K562 (cell line): ENCODE measurements at regions not wholly inside any gene's neighbourhood (a gene's known extent, or its start where the extent isn't known, plus 50 kb on each side); places are given as distances from the start of the nearest gene placed in this dataset.

ENCODE experiments used
- ATAC-seq: fragments of 200-7000 bp; cut with Tn5 transposase; 3 replicates; pipeline ENCODE4 v1.9.1; 2020; ENCODE audit warnings: moderate library complexity
- BruUV-seq: library from RNA; stranded (reverse); fragments of 400-500 nt; replicated peaks from 2 replicates; lab custom pipeline; 2021; lab: Mats Ljungman, UMichigan
- CTCF ChIA-PET: fragments of 300-600 bp; formaldehyde crosslinking; extraction: SDS; loops from one replicate; lab custom pipeline; 2021; ENCODE audit warnings: low intra/inter-chr PET ratio; lab: Yijun Ruan, JAX
- POLR2A ChIA-PET: fragments of 300-600, 350-650 bp; sonication (Branson Sonifier 250); formaldehyde crosslinking; extraction: SDS; loops from one replicate; lab custom pipeline; 2021; ENCODE audit warnings: antibody characterized with exemption, inconsistent platforms; lab: Yijun Ruan, JAX
- DNase-seq, 4 experiments: peaks; one replicate each; pipeline versions ENCODE4 v3.0.0 to v3.0.0-alpha.2; 2011 to 2018; ENCODE audit warnings: low spot score in 3 of 4, mixed read lengths in 3 of 4; ENCODE audit errors: extremely low read depth in 1 of 4
- FAIRE-seq: peaks from 2 replicates; lab custom pipeline; 2011; peaks lifted over from hg19 to GRCh38; lab: Jason Lieb, UNC
- H2AFZ ChIP-seq: 2 replicates; pipeline ENCODE4 v1.6.0; 2011; ENCODE audit warnings: low read depth, low read length, control low read depth, inconsistent platforms
- H3K27ac ChIP-seq: fragments of 200-600 bp; 3 replicates; pipeline ENCODE4 v1.8.0; 2011; ENCODE audit warnings: low read depth, mild to moderate bottlenecking, control low read depth, inconsistent platforms, low read length, moderate library complexity, mixed read lengths; ENCODE audit errors: extremely low read depth
- H3K27me3 ChIP-seq, 2 experiments: fragments of 300-600 bp in 1 of 2; 2 replicates in 1 of 2; 3 replicates in 1 of 2; pipeline versions ENCODE4 v1.6.0 to v1.8.0; 2011; ENCODE audit warnings: inconsistent platforms in 2 of 2, low read length in 2 of 2, mild to moderate bottlenecking in 1 of 2, mixed read lengths in 1 of 2, moderate library complexity in 1 of 2; ENCODE audit not compliant: control insufficient read depth in 2 of 2, insufficient read depth in 2 of 2
- H3K36me3 ChIP-seq: fragments of 300-600 bp; 3 replicates; pipeline ENCODE4 v1.8.0; 2011; ENCODE audit warnings: mild to moderate bottlenecking, low read length, inconsistent platforms; ENCODE audit not compliant: control insufficient read depth, insufficient read depth
- H3K4me1 ChIP-seq, 2 experiments: fragments of 200-600 bp in 1 of 2; replicated peaks in 1 of 2; 2 replicates in 1 of 2; 3 replicates in 1 of 2; pipeline versions ENCODE4 v1.5.1 to v1.8.0; 2011; ENCODE audit warnings: inconsistent platforms in 2 of 2, low read length in 2 of 2, mild to moderate bottlenecking in 1 of 2, mixed read lengths in 1 of 2, moderate library complexity in 1 of 2; ENCODE audit not compliant: control insufficient read depth in 2 of 2, insufficient read depth in 2 of 2
- H3K4me2 ChIP-seq: 2 replicates; pipeline ENCODE4 v1.6.1; 2011; ENCODE audit warnings: low read length, control low read depth, inconsistent platforms, mixed read lengths; ENCODE audit not compliant: insufficient read depth
- H3K4me3 ChIP-seq: fragments of 200-600 bp; sonication (generic), shearing (Covaris generic); 2 replicates; pipeline ENCODE4 v1.5.1; 2016; ENCODE audit warnings: control low read depth, inconsistent platforms
- H3K79me2 ChIP-seq: fragments of 200-600 bp; 3 replicates; pipeline ENCODE4 v1.8.0; 2011; ENCODE audit warnings: low read length, inconsistent platforms; ENCODE audit not compliant: control insufficient read depth, insufficient read depth
- H3K9ac ChIP-seq, 2 experiments: 2 replicates each; pipeline versions ENCODE4 v1.6.0 to v1.6.1; 2011; ENCODE audit warnings: low read depth in 2 of 2, low read length in 2 of 2, control low read depth in 1 of 2, inconsistent platforms in 1 of 2, mild to moderate bottlenecking in 1 of 2, mixed read lengths in 1 of 2; ENCODE audit not compliant: insufficient read depth in 1 of 2
- H3K9me1 ChIP-seq: one replicate; pipeline ENCODE4 v1.6.0; 2011; ENCODE audit warnings: inconsistent platforms, mild to moderate bottlenecking, low read length, moderate library complexity; ENCODE audit not compliant: control insufficient read depth, insufficient read depth
- H3K9me3 ChIP-seq: replicated peaks from 2 replicates; pipeline ENCODE4 v1.5.1; 2011; ENCODE audit warnings: low read depth, low read length, inconsistent platforms; ENCODE audit not compliant: control insufficient read depth, insufficient read depth
- H4K20me1 ChIP-seq: replicated peaks from 2 replicates; pipeline ENCODE4 v1.6.1; 2011; ENCODE audit warnings: low read length, inconsistent platforms, mixed read lengths; ENCODE audit not compliant: control insufficient read depth, insufficient read depth
- ASH1L ChIP-seq: fragments of 450-650 bp; IDR thresholded peaks from 2 replicates; pipeline ENCODE4 v1.6.1; 2018; ENCODE audit warnings: borderline replicate concordance, mild to moderate bottlenecking, low read depth; ENCODE audit not compliant: partially characterized antibody
- ATF6 ChIP-seq: sonication (generic); formaldehyde crosslinking; IDR thresholded peaks from 2 replicates; pipeline ENCODE4 v1.4.0; 2020; ENCODE audit warnings: mild to moderate bottlenecking, missing genetic modification reagents
- E2F1 ChIP-seq: sonication (generic); formaldehyde crosslinking; IDR thresholded peaks from 2 replicates; pipeline ENCODE4 v1.8.1; 2023; ENCODE audit warnings: mild to moderate bottlenecking, missing genetic modification reagents, moderate library complexity
- FOXP1 ChIP-seq: sonication (generic); formaldehyde crosslinking; IDR thresholded peaks from 2 replicates; pipeline ENCODE4 v1.8.0; 2022; ENCODE audit warnings: mild to moderate bottlenecking, missing genetic modification reagents
- IFI16 ChIP-seq: fragments of 250-450 bp; sonication (Bioruptor Pico); IDR thresholded peaks from 2 replicates; pipeline ENCODE4 v2.1.2; 2022; ENCODE audit warnings: mild to moderate bottlenecking, inconsistent platforms
- KDM4B ChIP-seq, 2 experiments: fragments of 450-650 bp in 1 of 2; sonication (generic) in 1 of 2; IDR thresholded peaks; 2 replicates each; pipeline ENCODE4 v1.6.1; 2016 to 2017; ENCODE audit warnings: borderline replicate concordance in 2 of 2, antibody characterized with exemption in 1 of 2, low read depth in 1 of 2, mild to moderate bottlenecking in 1 of 2
- MBD2 ChIP-seq: sonication (generic); IDR thresholded peaks from 2 replicates; pipeline ENCODE4 v1.6.1; 2016; ENCODE audit warnings: low read depth, borderline replicate concordance
- MCM3 ChIP-seq: fragments of 450-650 bp; IDR thresholded peaks from 2 replicates; pipeline ENCODE4 v1.6.1; 2016
- NCOA2 ChIP-seq, 2 experiments: fragments of 450-650 bp; IDR thresholded peaks; 2 replicates each; pipeline ENCODE4 v1.6.1; 2018; ENCODE audit warnings: mild to moderate bottlenecking in 2 of 2, moderate library complexity in 1 of 2; ENCODE audit not compliant: partially characterized antibody in 2 of 2
- SMAD3 ChIP-seq: fragments of 450-650 bp; formaldehyde crosslinking; conservative IDR thresholded peaks from 2 replicates; pipeline ENCODE4 v1.4.0; 2020; ENCODE audit warnings: mild to moderate bottlenecking
- SPI1 ChIP-seq: IDR thresholded peaks from 2 replicates; pipeline ENCODE4 v1.6.1; 2011; ENCODE audit warnings: low read depth, low read length, control low read depth, borderline replicate concordance
- ZBED1 ChIP-seq: IDR thresholded peaks from 2 replicates; pipeline ENCODE4 v1.6.1; 2014
- ZKSCAN3 ChIP-seq: fragments of 250-450 bp; sonication (Bioruptor Pico); IDR thresholded peaks from 2 replicates; pipeline ENCODE4 v1.4.0; 2020
- WGBS: fragments of 100-300 bp; shearing (Covaris generic); methylation state at CpG from one replicate; pipeline ENCODE4 v1.1.6; 2016; ENCODE audit warnings: low coverage, mixed read lengths; ENCODE audit not compliant: insufficient coverage; ENCODE audit errors: missing lambda C conversion rate; 5-methylcytosine and 5-hydroxymethylcytosine counted together
- in situ Hi-C: fragments of 300-500 bp; cut with MboI; formaldehyde crosslinking; loops from 4 replicates; pipeline ENCODE4 v1.15.0; 2018; ENCODE audit warnings: inconsistent platforms, mixed read lengths
- intact Hi-C: fragments of 100-400 bp; cut with micrococcal nuclease; formaldehyde crosslinking; loops from 2 replicates; pipeline ENCODE4 v1.14.2; 2022

GRCh38 chr2:12490641-12491040 is 226.1 kb upstream of the TRIB2 start:
- Histone ChIP-seq H3K9me3 (no peaks in the 10 kb centered on the region), H3K4me3 (no peak overlapping the region), H3K4me1 (peaks cover 6 to 10% of the 10 kb centered on the region in 2 experiments; a peak in 3 of 5 replicates), H3K36me3 (no peaks in the 10 kb centered on the region), H3K4me2 (no peak overlapping the region), H4K20me1 (no peaks in the 10 kb centered on the region), H3K27me3 (no peaks in the 10 kb centered on the region), H3K79me2 (no peaks in the 10 kb centered on the region), H2AFZ (no peak overlapping the region), H3K27ac (no peak overlapping the region), H3K9me1 (no peaks in the 10 kb centered on the region), H3K9ac (no peak overlapping the region)
- DNase-seq (no peak), ATAC-seq (no peak), FAIRE-seq (no peak)
- no TSS peak for BruUV-seq
- CTCF ChIA-PET, result no interaction called here
- POLR2A ChIA-PET, result interaction anchor here (1.2 kb wide), 1 partner anchor 10 kb away, joined by 4 read pairs; no protein-coding TSS in a partner anchor
- in situ Hi-C loops (no loop called here), intact Hi-C loops (no loop called here)
- WGBS, result 77% methylated on average over 4 of the region's 4 CpGs
- TF ChIP-seq ATF6, result no peak
- no peak for TF ChIP-seq KDM4B (IDR thresholded peaks at IDR 0.05; ENCODE audit: borderline replicate concordance in 2 of 2, low read depth in 1 of 2)
- TF ChIP-seq ASH1L, result no peak
- no peak for TF ChIP-seq FOXP1 (CRISPR knock-in tag)
- TF ChIP-seq ZBED1, result no peak
- TF ChIP-seq MBD2, result no peak
- TF ChIP-seq SMAD3 (CRISPR knock-in tag), result no peak
- TF ChIP-seq ZKSCAN3 (CRISPR knock-in tag), result no peak
- no peak for TF ChIP-seq SPI1
- TF ChIP-seq NCOA2 (IDR thresholded peaks at IDR 0.05; ENCODE audit: partially characterized antibody in 2 of 2), result no peak
- no peak for TF ChIP-seq E2F1 (CRISPR knock-in tag)
- no peak for TF ChIP-seq MCM3
- TF ChIP-seq IFI16 (CRISPR knock-in tag), result no peak
